Breast epithelium (tissue), 3 donors: ENCODE measurements at regions not wholly inside any gene's neighbourhood (a gene's known extent, or its start where the extent isn't known, plus 50 kb on each side); places are given as distances from the start of the nearest gene placed in this dataset.

Experiments
- POLR2A ChIP-seq: fragments of 450-650 bp; IDR thresholded peaks from one replicate; pipeline ENCODE4 v1.6.1; 2016; ENCODE audit warnings: antibody characterized with exemption, mild to moderate bottlenecking, moderate library complexity
- POLR2AphosphoS5 ChIP-seq, 3 donors: sonication (generic); formaldehyde crosslinking; IDR thresholded peaks; one replicate each; pipeline ENCODE4 v1.6.1; 2017; ENCODE audit warnings: antibody characterized with exemption in 3 of 3
- TF ChIP-seq, protein P1 (sequence below), 3 donors: fragments of 450-650 bp; IDR thresholded peaks; one replicate each; pipeline ENCODE4 v1.5.1; 2016 to 2017; ENCODE audit warnings: antibody characterized with exemption in 3 of 3, mild to moderate bottlenecking in 3 of 3, moderate library complexity in 3 of 3

DNA sequence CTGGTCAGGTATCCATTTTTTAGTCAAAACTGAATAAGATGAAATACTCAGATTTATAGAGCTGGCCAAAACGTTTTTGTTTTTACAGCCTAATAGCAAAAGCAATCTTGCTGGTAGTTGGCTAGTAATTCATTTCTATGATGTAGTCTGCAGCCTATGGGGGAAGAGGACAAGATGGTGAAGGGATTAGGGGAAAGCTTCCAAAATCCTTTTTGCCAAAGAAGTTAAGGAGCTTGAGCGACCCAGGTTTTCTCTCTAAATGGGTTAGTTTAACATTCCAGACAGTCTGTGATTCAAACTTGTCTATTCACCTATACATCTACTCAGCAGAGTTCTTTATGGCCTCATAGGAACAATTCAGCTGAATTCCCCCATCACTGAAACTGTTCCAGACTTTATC lies 89.8 kb upstream of the SPRY1 start:
- TF ChIP-seq, protein P1, sequence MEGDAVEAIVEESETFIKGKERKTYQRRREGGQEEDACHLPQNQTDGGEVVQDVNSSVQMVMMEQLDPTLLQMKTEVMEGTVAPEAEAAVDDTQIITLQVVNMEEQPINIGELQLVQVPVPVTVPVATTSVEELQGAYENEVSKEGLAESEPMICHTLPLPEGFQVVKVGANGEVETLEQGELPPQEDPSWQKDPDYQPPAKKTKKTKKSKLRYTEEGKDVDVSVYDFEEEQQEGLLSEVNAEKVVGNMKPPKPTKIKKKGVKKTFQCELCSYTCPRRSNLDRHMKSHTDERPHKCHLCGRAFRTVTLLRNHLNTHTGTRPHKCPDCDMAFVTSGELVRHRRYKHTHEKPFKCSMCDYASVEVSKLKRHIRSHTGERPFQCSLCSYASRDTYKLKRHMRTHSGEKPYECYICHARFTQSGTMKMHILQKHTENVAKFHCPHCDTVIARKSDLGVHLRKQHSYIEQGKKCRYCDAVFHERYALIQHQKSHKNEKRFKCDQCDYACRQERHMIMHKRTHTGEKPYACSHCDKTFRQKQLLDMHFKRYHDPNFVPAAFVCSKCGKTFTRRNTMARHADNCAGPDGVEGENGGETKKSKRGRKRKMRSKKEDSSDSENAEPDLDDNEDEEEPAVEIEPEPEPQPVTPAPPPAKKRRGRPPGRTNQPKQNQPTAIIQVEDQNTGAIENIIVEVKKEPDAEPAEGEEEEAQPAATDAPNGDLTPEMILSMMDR (IDR thresholded peaks at IDR 0.05): no peak
- TF ChIP-seq POLR2A (no peak), POLR2AphosphoS5 (IDR thresholded peaks at IDR 0.05) (no peak)
